ENCODE measurements at regions not wholly inside any gene's neighbourhood (a gene's known extent, or its start where the extent isn't known, plus 50 kb on each side); places are given as distances from the start of the nearest gene placed in this dataset.
"Not testable (repeated sequence)": the region's sequence is repeated elsewhere in the genome, so short reads cannot be mapped to it uniquely, and the experiment has no call there.

GRCh38 chr6:27532820-27533538, 60.1 kb upstream of the ZNF184 start:
- DNase-seq: no peak

GRCh38 chr6:27531772-27532459, 59.0 kb upstream of the ZNF184 start:
- DNase-seq: no peak

GRCh38 chr6:27529796-27530195, 56.9 kb upstream of the ZNF184 start:
- not testable (repeated sequence) for DNase-seq

GRCh38 chr6:27528714-27529113, 55.8 kb upstream of the ZNF184 start:
- no peak for DNase-seq

Data from GOT3 (cell line).